ENCODE measurements at regions not wholly inside any gene's neighbourhood (a gene's known extent, or its start where the extent isn't known, plus 50 kb on each side); places are given as distances from the start of the nearest gene placed in this dataset.

- TF ChIP-seq EGR1 (IDR thresholded peaks at IDR 0.05; ENCODE audit: borderline replicate concordance, low read depth, low read length): no peak
- no peak for TF ChIP-seq NANOG (IDR thresholded peaks at IDR 0.05; ENCODE audit: insufficient read depth, low read depth, low read length, poor library complexity, severe bottlenecking)
- no peak for TF ChIP-seq EP300 (IDR thresholded peaks at IDR 0.05; ENCODE audit: borderline replicate concordance in 1 of 2, low read depth in 2 of 2, low read length in 2 of 2)
- no peak for TF ChIP-seq POLR2A (IDR thresholded peaks at IDR 0.05; ENCODE audit: control extremely low read depth in 1 of 2, low read depth in 2 of 2, low read length in 2 of 2)
- no peak for TF ChIP-seq GTF2F1 (IDR thresholded peaks at IDR 0.05; ENCODE audit: borderline replicate concordance, low read depth, low read length)
- no peak for TF ChIP-seq POLR2AphosphoS5 (IDR thresholded peaks at IDR 0.05; ENCODE audit: low read depth, low read length)
- no peak for TF ChIP-seq RFX5 (IDR thresholded peaks at IDR 0.05; ENCODE audit: borderline replicate concordance, low read depth, low read length)
- TF ChIP-seq CTCF (IDR thresholded peaks at IDR 0.05; ENCODE audit: control extremely low read depth in 1 of 3, insufficient read depth in 1 of 3, low read depth in 1 of 3, low read length in 3 of 3): no peak
- no peak for TF ChIP-seq BRCA1 (IDR thresholded peaks at IDR 0.05; ENCODE audit: low read depth, low read length)
- TF ChIP-seq SP4 (IDR thresholded peaks at IDR 0.05; ENCODE audit: low read length): no peak
- no peak for TF ChIP-seq TAF1 (IDR thresholded peaks at IDR 0.05; ENCODE audit: low read depth, low read length)
- TF ChIP-seq JUND (IDR thresholded peaks at IDR 0.05; ENCODE audit: low read length): no peak
These were observed 713.5 kb downstream of the SORCS1 start for GRCh38 chr10:106450966-106451365.
